ENCODE measurements at regions not wholly inside any gene's neighbourhood (a gene's known extent, or its start where the extent isn't known, plus 50 kb on each side); places are given as distances from the start of the nearest gene placed in this dataset.

DNA sequence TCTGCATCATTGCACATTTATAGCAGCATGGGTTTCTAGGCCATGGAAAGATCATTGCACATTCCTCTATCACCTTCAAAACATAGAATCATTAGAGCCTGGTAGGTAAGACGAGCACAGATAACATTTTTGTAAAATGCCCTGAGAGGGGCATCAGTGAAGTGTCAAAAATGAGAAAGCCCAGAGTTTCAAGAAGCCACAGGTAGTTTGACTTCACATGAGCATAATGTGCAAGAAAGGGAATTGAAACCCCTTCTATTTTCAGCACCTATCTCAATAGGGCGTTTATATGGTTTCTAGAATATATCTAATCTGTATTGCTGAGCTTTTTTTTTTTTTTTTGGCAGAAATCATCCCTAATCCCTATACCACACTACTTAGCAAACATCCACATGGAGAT, 2441.7 kb downstream of the ARAP2 start:
- TF ChIP-seq EP300 (IDR thresholded peaks at IDR 0.05; ENCODE audit: borderline replicate concordance) (no peak), YY1 (IDR thresholded peaks at IDR 0.05; ENCODE audit: low read depth) (no peak), RAD21 (IDR thresholded peaks at IDR 0.05; ENCODE audit: low read depth) (no peak), TAF1 (IDR thresholded peaks at IDR 0.05; ENCODE audit: low read depth) (no peak), CEBPB (IDR thresholded peaks at IDR 0.05) (no peak), FOXM1 (IDR thresholded peaks at IDR 0.05; ENCODE audit: borderline replicate concordance, low read depth) (no peak), CREB1 (IDR thresholded peaks at IDR 0.05; ENCODE audit: low read depth) (no peak), NFIC (IDR thresholded peaks at IDR 0.05) (no peak)
- TF ChIP-seq, protein P1, sequence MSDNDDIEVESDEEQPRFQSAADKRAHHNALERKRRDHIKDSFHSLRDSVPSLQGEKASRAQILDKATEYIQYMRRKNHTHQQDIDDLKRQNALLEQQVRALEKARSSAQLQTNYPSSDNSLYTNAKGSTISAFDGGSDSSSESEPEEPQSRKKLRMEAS (IDR thresholded peaks at IDR 0.05) = no peak
- TF ChIP-seq, protein P2, sequence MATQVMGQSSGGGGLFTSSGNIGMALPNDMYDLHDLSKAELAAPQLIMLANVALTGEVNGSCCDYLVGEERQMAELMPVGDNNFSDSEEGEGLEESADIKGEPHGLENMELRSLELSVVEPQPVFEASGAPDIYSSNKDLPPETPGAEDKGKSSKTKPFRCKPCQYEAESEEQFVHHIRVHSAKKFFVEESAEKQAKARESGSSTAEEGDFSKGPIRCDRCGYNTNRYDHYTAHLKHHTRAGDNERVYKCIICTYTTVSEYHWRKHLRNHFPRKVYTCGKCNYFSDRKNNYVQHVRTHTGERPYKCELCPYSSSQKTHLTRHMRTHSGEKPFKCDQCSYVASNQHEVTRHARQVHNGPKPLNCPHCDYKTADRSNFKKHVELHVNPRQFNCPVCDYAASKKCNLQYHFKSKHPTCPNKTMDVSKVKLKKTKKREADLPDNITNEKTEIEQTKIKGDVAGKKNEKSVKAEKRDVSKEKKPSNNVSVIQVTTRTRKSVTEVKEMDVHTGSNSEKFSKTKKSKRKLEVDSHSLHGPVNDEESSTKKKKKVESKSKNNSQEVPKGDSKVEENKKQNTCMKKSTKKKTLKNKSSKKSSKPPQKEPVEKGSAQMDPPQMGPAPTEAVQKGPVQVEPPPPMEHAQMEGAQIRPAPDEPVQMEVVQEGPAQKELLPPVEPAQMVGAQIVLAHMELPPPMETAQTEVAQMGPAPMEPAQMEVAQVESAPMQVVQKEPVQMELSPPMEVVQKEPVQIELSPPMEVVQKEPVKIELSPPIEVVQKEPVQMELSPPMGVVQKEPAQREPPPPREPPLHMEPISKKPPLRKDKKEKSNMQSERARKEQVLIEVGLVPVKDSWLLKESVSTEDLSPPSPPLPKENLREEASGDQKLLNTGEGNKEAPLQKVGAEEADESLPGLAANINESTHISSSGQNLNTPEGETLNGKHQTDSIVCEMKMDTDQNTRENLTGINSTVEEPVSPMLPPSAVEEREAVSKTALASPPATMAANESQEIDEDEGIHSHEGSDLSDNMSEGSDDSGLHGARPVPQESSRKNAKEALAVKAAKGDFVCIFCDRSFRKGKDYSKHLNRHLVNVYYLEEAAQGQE (IDR thresholded peaks at IDR 0.05; ENCODE audit: low read depth) = no peak
- TF ChIP-seq, protein P3, sequence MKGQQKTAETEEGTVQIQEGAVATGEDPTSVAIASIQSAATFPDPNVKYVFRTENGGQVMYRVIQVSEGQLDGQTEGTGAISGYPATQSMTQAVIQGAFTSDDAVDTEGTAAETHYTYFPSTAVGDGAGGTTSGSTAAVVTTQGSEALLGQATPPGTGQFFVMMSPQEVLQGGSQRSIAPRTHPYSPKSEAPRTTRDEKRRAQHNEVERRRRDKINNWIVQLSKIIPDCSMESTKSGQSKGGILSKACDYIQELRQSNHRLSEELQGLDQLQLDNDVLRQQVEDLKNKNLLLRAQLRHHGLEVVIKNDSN (IDR thresholded peaks at IDR 0.05) = no peak
